Neural progenitor cell (in vitro differentiated cells): ENCODE measurements at regions not wholly inside any gene's neighbourhood (a gene's known extent, or its start where the extent isn't known, plus 50 kb on each side); places are given as distances from the start of the nearest gene placed in this dataset.

Source experiments
- EZH2 ChIP-seq: fragments of 200-600 bp; sonication (generic); IDR thresholded peaks from 2 replicates; pipeline ENCODE4 v1.6.1; 2017; ENCODE audit warnings: antibody characterized with exemption, mild to moderate bottlenecking, moderate library complexity
- EZH2phosphoT487 ChIP-seq: fragments of 200-600 bp; sonication (generic); IDR thresholded peaks from 2 replicates; pipeline ENCODE4 v1.6.1; 2017; ENCODE audit warnings: antibody characterized with exemption
- TF ChIP-seq, protein P1 (sequence below): fragments of 200-600 bp; sonication (generic); IDR thresholded peaks from 2 replicates; pipeline ENCODE4 v1.5.1; 2017; ENCODE audit warnings: antibody characterized with exemption, mild to moderate bottlenecking

DNA sequence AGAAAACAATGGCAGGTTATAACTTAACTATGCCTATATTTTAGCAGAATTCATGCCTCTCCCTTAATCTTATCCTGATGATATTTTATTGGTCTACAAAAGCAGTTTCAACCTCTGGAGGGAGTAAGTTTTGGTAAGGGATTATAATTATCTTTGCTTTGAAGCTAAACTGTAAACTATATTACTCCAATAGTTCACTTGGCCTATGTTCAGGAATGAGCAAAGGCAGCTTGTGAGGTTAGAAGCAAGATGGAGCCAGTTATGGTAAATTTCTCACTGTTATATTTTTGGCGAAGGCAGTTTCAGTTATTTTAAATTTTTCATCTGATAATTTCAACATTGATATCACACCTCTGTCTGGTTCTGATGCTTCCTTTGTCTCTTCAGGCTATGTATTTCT, 192.5 kb upstream of the RGPD4 start:
- TF ChIP-seq, protein P1, sequence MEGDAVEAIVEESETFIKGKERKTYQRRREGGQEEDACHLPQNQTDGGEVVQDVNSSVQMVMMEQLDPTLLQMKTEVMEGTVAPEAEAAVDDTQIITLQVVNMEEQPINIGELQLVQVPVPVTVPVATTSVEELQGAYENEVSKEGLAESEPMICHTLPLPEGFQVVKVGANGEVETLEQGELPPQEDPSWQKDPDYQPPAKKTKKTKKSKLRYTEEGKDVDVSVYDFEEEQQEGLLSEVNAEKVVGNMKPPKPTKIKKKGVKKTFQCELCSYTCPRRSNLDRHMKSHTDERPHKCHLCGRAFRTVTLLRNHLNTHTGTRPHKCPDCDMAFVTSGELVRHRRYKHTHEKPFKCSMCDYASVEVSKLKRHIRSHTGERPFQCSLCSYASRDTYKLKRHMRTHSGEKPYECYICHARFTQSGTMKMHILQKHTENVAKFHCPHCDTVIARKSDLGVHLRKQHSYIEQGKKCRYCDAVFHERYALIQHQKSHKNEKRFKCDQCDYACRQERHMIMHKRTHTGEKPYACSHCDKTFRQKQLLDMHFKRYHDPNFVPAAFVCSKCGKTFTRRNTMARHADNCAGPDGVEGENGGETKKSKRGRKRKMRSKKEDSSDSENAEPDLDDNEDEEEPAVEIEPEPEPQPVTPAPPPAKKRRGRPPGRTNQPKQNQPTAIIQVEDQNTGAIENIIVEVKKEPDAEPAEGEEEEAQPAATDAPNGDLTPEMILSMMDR, result no peak
- no peak for TF ChIP-seq EZH2phosphoT487
- TF ChIP-seq EZH2, result no peak
